ENCODE measurements at regions not wholly inside any gene's neighbourhood (a gene's known extent, or its start where the extent isn't known, plus 50 kb on each side); places are given as distances from the start of the nearest gene placed in this dataset.

DNA sequence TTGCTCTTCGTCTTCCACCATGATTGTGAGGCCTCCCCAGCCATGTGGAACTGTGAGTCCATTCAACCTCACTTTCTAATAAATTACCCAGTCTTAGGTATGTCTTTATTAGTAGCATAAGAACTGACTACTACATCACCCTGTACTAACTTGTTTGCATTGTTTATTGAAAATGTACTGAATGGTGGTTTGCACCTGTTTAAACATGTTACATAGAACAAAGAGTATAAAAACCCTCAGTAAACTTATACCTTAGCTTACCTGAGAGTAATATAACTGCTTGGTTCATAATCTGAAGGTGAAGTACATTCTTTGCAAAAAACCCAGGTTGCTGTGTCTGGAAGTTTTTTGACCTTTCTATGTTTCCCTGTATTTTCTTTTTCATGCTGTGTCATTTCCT, 777.8 kb downstream of the TBC1D32 start:
- no peak for ATAC-seq
- DNase-seq: no peak
- no peaks in the 10 kb centered on the region for H3K27me3 ChIP-seq
- intact Hi-C loops (cut with DNase I): no loop called here
- TF ChIP-seq, protein P1, sequence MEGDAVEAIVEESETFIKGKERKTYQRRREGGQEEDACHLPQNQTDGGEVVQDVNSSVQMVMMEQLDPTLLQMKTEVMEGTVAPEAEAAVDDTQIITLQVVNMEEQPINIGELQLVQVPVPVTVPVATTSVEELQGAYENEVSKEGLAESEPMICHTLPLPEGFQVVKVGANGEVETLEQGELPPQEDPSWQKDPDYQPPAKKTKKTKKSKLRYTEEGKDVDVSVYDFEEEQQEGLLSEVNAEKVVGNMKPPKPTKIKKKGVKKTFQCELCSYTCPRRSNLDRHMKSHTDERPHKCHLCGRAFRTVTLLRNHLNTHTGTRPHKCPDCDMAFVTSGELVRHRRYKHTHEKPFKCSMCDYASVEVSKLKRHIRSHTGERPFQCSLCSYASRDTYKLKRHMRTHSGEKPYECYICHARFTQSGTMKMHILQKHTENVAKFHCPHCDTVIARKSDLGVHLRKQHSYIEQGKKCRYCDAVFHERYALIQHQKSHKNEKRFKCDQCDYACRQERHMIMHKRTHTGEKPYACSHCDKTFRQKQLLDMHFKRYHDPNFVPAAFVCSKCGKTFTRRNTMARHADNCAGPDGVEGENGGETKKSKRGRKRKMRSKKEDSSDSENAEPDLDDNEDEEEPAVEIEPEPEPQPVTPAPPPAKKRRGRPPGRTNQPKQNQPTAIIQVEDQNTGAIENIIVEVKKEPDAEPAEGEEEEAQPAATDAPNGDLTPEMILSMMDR (IDR thresholded peaks at IDR 0.05): no peak
- H3K27ac ChIP-seq: no peak overlapping the region
- no peaks in the 10 kb centered on the region for H3K36me3 ChIP-seq
- H3K9me3 ChIP-seq: no peaks in the 10 kb centered on the region
- no peak overlapping the region for H3K4me3 ChIP-seq
- H3K4me1 ChIP-seq: no peaks in the 10 kb centered on the region

GRCh38 chr6:120553353-120553752, 780.9 kb downstream of the TBC1D32 start:
- Histone ChIP-seq H3K27ac (no peak overlapping the region), H3K36me3 (no peaks in the 10 kb centered on the region), H3K4me1 (no peaks in the 10 kb centered on the region), H3K9me3 (no peaks in the 10 kb centered on the region), H3K27me3 (no peaks in the 10 kb centered on the region), H3K4me3 (no peak overlapping the region)
- ATAC-seq (no peak), DNase-seq (no peak)
- intact Hi-C loops (cut with DNase I): no loop called here
- TF ChIP-seq, protein P1 (IDR thresholded peaks at IDR 0.05): no peak

DNA sequence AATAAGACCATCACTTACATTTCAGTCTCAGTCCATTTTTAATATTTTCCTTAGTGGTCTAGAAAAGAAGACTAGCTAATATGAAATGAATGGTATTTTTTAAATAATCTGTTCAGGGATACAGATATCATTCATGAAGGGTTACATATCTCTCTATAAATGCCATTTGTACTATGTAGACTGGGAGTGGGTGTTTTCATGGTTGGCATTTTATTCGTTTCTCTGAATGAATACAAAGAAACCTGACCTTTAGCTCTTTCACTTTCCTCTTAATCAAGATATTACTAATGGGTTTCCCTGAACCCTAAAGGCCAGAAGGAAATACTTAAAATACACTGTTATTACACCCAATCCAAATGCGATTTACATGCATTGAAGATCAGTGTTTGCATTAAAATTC, 788.9 kb downstream of the TBC1D32 start:
- intact Hi-C loops (cut with DNase I): no loop called here
- H3K4me1 ChIP-seq: no peaks in the 10 kb centered on the region
- TF ChIP-seq, protein P1 (IDR thresholded peaks at IDR 0.05): no peak
- ATAC-seq (no peak), DNase-seq (no peak)
- no peak overlapping the region for H3K27ac ChIP-seq
- H3K27me3 ChIP-seq: no peaks in the 10 kb centered on the region
- H3K36me3 ChIP-seq: no peaks in the 10 kb centered on the region
- no peak overlapping the region for H3K4me3 ChIP-seq
- H3K9me3 ChIP-seq: no peaks in the 10 kb centered on the region

- Histone ChIP-seq H3K4me1 (no peaks in the 10 kb centered on the region), H3K27me3 (no peaks in the 10 kb centered on the region), H3K9me3 (no peaks in the 10 kb centered on the region), H3K36me3 (no peaks in the 10 kb centered on the region), H3K27ac (no peak overlapping the region), H3K4me3 (no peak overlapping the region)
- TF ChIP-seq, protein P1 (IDR thresholded peaks at IDR 0.05): no peak
- DNase-seq (no peak), ATAC-seq (no peak)
- intact Hi-C loops (cut with DNase I): no loop called here
These were observed 799.3 kb downstream of the TBC1D32 start for GRCh38 chr6:120534954-120535353.

DNA sequence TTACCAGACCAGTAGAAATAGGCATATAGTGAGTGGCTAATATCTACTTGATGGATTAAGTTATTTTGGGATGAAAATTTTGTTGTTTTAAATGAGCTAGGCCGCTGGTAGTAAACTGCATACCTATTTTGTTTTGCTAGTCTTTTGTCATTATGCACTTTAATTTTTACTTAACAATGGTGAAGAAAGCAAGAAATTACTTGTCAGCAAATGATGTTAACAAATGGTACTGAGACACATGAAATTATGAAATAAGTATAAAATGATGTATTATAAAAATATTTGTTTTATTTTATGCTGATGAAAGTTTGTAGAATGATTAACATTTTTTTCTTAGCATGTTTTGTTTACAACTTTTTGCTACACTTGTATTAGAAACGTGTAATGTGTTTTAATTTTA, 807.7 kb downstream of the TBC1D32 start:
- TF ChIP-seq, protein P1 (IDR thresholded peaks at IDR 0.05): no peak
- H3K9me3 ChIP-seq: no peaks in the 10 kb centered on the region
- intact Hi-C loops (cut with DNase I): no loop called here

GRCh38 chr6:120514544-120514943, 819.7 kb downstream of the TBC1D32 start:
- no peak overlapping the region for H3K4me3 ChIP-seq
- H3K27me3 ChIP-seq: no peaks in the 10 kb centered on the region
- TF ChIP-seq, protein P1 (IDR thresholded peaks at IDR 0.05): no peak
- ATAC-seq (no peak), DNase-seq (no peak)
- H3K9me3 ChIP-seq: no peaks in the 10 kb centered on the region
- no peak overlapping the region for H3K27ac ChIP-seq
- intact Hi-C loops (cut with DNase I): no loop called here
- no peaks in the 10 kb centered on the region for H3K36me3 ChIP-seq
- no peaks in the 10 kb centered on the region for H3K4me1 ChIP-seq

More for the DNA sequence above, 807.7 kb downstream of the TBC1D32 start:
- Histone ChIP-seq H3K4me1 (no peaks in the 10 kb centered on the region), H3K27ac (no peak overlapping the region), H3K36me3 (no peaks in the 10 kb centered on the region), H3K27me3 (no peaks in the 10 kb centered on the region), H3K4me3 (no peak overlapping the region)
- DNase-seq (no peak), ATAC-seq (no peak)

Measured in upper lobe of right lung (tissue), 1 donor.